Esophagus muscularis mucosa (tissue), 4 donors: ENCODE measurements at regions not wholly inside any gene's neighbourhood (a gene's known extent, or its start where the extent isn't known, plus 50 kb on each side); places are given as distances from the start of the nearest gene placed in this dataset.

ENCODE experiments used
- DNase-seq: peaks from one replicate; pipeline ENCODE4 v3.0.0-alpha.2; 2017; ENCODE audit errors: extremely low spot score
- H3K27ac ChIP-seq, 4 donors: fragments of 200-600 bp; sonication (generic); replicated peaks in 1 of 4; 1 replicate in 3 of 4; 2 replicates in 1 of 4; pipeline ENCODE4 v1.5.1; 2016 to 2019; ENCODE audit warnings: mild to moderate bottlenecking in 1 of 4
- H3K27me3 ChIP-seq, 4 donors: fragments of 200-600 bp; sonication (generic); one replicate each; pipeline versions ENCODE4 v1.5.1 to v1.6.0; 2016 to 2019
- H3K36me3 ChIP-seq, 4 donors: fragments of 200-600 bp; sonication (generic); one replicate each; pipeline ENCODE4 v1.5.1; 2016 to 2019
- H3K4me1 ChIP-seq, 4 donors: fragments of 200-600 bp; sonication (generic); one replicate each; pipeline ENCODE4 v1.5.1; 2016 to 2019
- H3K4me3 ChIP-seq, 4 donors: fragments of 200-600 bp; sonication (generic); 1 replicate in 2 of 4; 2 replicates in 2 of 4; pipeline ENCODE4 v1.5.1; 2016 to 2019; ENCODE audit warnings: mild to moderate bottlenecking in 4 of 4, moderate library complexity in 1 of 4
- H3K9me3 ChIP-seq, 4 donors: fragments of 200-600 bp; sonication (generic); 1 replicate in 3 of 4; 2 replicates in 1 of 4; pipeline ENCODE4 v1.5.1; 2016 to 2019
- CTCF ChIP-seq, 3 experiments: fragments of 200-600 bp in 2 of 3; fragments of 450-650 bp in 1 of 3; sonication (generic) in 2 of 3; IDR thresholded peaks; one replicate each; pipeline ENCODE4 v1.5.1; 2017 to 2019; ENCODE audit warnings: antibody characterized with exemption in 3 of 3, mild to moderate bottlenecking in 2 of 3, moderate library complexity in 1 of 3
- EP300 ChIP-seq: sonication (generic); formaldehyde crosslinking; IDR thresholded peaks from one replicate; pipeline ENCODE4 v1.6.1; 2017; ENCODE audit warnings: antibody characterized with exemption
- POLR2A ChIP-seq: fragments of 450-650 bp; IDR thresholded peaks from one replicate; pipeline ENCODE4 v1.6.1; 2017; ENCODE audit warnings: antibody characterized with exemption, moderate library complexity, mild to moderate bottlenecking, low read depth
- POLR2AphosphoS5 ChIP-seq, 2 donors: sonication (generic); formaldehyde crosslinking; IDR thresholded peaks; one replicate each; pipeline ENCODE4 v1.6.1; 2017; ENCODE audit warnings: antibody characterized with exemption in 2 of 2
- WGBS: methylation state at CpG from one replicate; pipeline ENCODE4 v1.1.5; 2018; 5-methylcytosine and 5-hydroxymethylcytosine counted together
- intact Hi-C: fragments of 100-400 bp; cut with DNase I; formaldehyde crosslinking; loops from one replicate; pipeline ENCODE4 v1.15.1; 2023

GRCh38 chr9:71627537-71627936 lies 140.8 kb downstream of the CEMIP2 start:
- no peak overlapping the region for H3K27ac ChIP-seq
- intact Hi-C loops: no loop called here
- H3K36me3 ChIP-seq: no peaks in the 10 kb centered on the region
- peaks cover 0 to 6% (median 0%) of the 10 kb centered on the region in 4 donors for H3K4me1 ChIP-seq
- no peak for TF ChIP-seq CTCF (IDR thresholded peaks at IDR 0.05)
- no peak for TF ChIP-seq POLR2A
- TF ChIP-seq EP300: no peak
- TF ChIP-seq POLR2AphosphoS5 (IDR thresholded peaks at IDR 0.05): no peak
- 50% methylated on average over 1 of the region's 1 CpG for WGBS
- no peaks in the 10 kb centered on the region for H3K9me3 ChIP-seq
- no peak for DNase-seq
- no peaks in the 10 kb centered on the region for H3K27me3 ChIP-seq
- H3K4me3 ChIP-seq: no peak overlapping the region

- TF ChIP-seq POLR2AphosphoS5 (IDR thresholded peaks at IDR 0.05) (no peak), CTCF (IDR thresholded peaks at IDR 0.05) (no peak), EP300 (no peak), POLR2A (no peak)
- no peak for DNase-seq
- no peak overlapping the region for H3K4me3 ChIP-seq
- 100% methylated on average over 1 of the region's 1 CpG for WGBS
- no peak overlapping the region for H3K27ac ChIP-seq
- no peaks in the 10 kb centered on the region for H3K9me3 ChIP-seq
- no peaks in the 10 kb centered on the region for H3K27me3 ChIP-seq
- peaks cover 0 to 6% (median 0%) of the 10 kb centered on the region in 4 donors for H3K4me1 ChIP-seq
- H3K36me3 ChIP-seq: no peaks in the 10 kb centered on the region
- intact Hi-C loops: no loop called here
These were observed 141.9 kb downstream of the CEMIP2 start for GRCh38 chr9:71626395-71626794.

GRCh38 chr9:71624728-71625127 lies 143.6 kb downstream of the CEMIP2 start:
- H3K27me3 ChIP-seq: no peaks in the 10 kb centered on the region
- H3K4me3 ChIP-seq: no peak overlapping the region
- TF ChIP-seq POLR2A (no peak), EP300 (no peak), POLR2AphosphoS5 (IDR thresholded peaks at IDR 0.05) (no peak), CTCF (IDR thresholded peaks at IDR 0.05) (no peak)
- H3K36me3 ChIP-seq: no peaks in the 10 kb centered on the region
- H3K4me1 ChIP-seq: no peaks in the 10 kb centered on the region
- H3K27ac ChIP-seq: no peak overlapping the region
- no peaks in the 10 kb centered on the region for H3K9me3 ChIP-seq
- 90% methylated on average over 3 of the region's 3 CpGs for WGBS
- DNase-seq: no peak
- intact Hi-C loops: no loop called here

- Histone ChIP-seq H3K36me3 (no peaks in the 10 kb centered on the region), H3K4me1 (no peaks in the 10 kb centered on the region), H3K27me3 (no peaks in the 10 kb centered on the region), H3K9me3 (peaks cover 0 to 4% (median 2%) of the 10 kb centered on the region in 4 donors), H3K27ac (no peak overlapping the region), H3K4me3 (no peak overlapping the region)
- DNase-seq: no peak
- WGBS: 63% methylated on average over 1 of the region's 1 CpG
- intact Hi-C loops: no loop called here
- no peak for TF ChIP-seq EP300
- TF ChIP-seq POLR2AphosphoS5 (IDR thresholded peaks at IDR 0.05): no peak
- TF ChIP-seq CTCF (IDR thresholded peaks at IDR 0.05): no peak
- TF ChIP-seq POLR2A: no peak
These were observed 147.6 kb downstream of the CEMIP2 start for GRCh38 chr9:71620746-71621145.

GRCh38 chr9:71620331-71620730 lies 148.0 kb downstream of the CEMIP2 start:
- Histone ChIP-seq H3K36me3 (no peaks in the 10 kb centered on the region), H3K27ac (no peak overlapping the region), H3K4me1 (no peaks in the 10 kb centered on the region), H3K27me3 (no peaks in the 10 kb centered on the region), H3K4me3 (no peak overlapping the region), H3K9me3 (peaks cover 0 to 4% (median 2%) of the 10 kb centered on the region in 4 donors)
- TF ChIP-seq CTCF (IDR thresholded peaks at IDR 0.05) (no peak), EP300 (no peak), POLR2AphosphoS5 (IDR thresholded peaks at IDR 0.05) (no peak), POLR2A (no peak)
- no peak for DNase-seq
- intact Hi-C loops: no loop called here
- WGBS: 73% methylated on average over 2 of the region's 2 CpGs
